GM19395 (cell line): ENCODE measurements at regions not wholly inside any gene's neighbourhood (a gene's known extent, or its start where the extent isn't known, plus 50 kb on each side); places are given as distances from the start of the nearest gene placed in this dataset.
"Not testable (repeated sequence)": the region's sequence is repeated elsewhere in the genome, so short reads cannot be mapped to it uniquely, and the experiment has no call there.

Experiments used
- ATAC-seq: cut with Tn5 transposase; IDR thresholded peaks from one replicate; pipeline ENCODE4 v1.9.1; 2021; ENCODE audit warnings: mild to moderate bottlenecking, moderate library complexity; ENCODE audit not compliant: unreplicated experiment

DNA sequence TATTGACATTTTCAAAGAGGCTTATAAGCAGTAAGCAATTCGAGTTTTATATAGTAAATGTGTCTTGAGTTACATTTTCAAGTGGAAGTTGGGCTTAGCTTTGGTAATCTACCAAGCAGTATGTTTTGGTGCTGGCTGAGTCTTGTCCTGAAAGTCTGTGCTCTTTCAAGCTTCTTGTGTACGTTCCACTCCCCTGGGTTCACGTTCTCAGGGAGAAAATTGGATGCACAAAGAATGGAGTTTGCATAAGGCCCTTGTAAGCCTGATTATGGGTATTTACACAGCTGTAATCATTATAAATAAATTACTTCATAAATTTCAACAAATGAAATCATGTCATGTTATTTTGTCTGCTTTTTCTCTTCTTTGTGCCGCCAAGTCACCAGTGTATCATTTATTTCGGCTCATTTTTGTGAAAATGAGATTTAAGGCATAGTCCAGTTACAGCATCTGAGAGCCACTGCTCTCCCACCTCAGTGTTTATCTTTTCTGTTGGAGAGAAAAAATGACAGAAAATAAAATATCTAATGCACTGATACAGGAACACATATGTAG is 262.5 kb downstream of the BTBD3 start:
- no peak for ATAC-seq

DNA sequence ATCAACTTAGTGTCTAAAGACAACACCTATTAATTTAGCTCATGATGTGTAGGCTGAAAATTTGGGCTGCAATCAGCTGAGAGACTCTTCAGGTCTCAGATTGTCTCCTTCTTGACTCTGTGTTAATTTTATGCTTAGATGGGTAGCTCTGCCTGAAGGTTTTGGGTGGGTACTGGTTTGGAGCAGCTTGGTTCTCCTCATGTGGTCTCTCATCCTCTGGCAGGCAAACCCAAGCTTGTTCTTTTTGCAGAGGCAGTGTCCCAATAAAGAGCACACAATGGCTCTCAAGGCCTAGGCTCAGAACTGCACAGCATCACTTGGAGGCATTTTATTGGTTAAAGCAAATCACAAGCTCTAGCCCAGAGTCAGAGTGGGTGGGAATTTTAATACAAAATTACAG is 280.6 kb downstream of the BTBD3 start:
- ATAC-seq, result no peak

DNA sequence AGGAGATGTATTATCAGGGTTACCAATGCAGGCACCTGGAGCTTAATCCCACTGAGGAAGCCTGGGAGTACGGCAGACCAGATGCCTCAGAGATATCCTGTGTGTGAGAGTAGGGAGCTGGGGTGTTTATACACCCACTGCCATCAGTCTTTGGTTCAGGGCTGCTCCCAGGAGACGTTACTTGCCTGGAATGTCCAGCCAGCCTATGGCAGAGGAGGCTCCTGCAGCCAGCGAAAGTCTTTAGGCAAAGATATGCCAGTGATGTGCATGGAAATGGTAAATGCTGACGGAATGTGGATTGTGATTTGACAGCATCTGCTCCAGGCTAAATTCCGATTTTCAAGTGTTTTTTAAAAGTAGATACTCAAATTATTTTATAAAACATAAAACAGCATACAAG is 282.0 kb downstream of the BTBD3 start:
- ATAC-seq, result no peak

DNA sequence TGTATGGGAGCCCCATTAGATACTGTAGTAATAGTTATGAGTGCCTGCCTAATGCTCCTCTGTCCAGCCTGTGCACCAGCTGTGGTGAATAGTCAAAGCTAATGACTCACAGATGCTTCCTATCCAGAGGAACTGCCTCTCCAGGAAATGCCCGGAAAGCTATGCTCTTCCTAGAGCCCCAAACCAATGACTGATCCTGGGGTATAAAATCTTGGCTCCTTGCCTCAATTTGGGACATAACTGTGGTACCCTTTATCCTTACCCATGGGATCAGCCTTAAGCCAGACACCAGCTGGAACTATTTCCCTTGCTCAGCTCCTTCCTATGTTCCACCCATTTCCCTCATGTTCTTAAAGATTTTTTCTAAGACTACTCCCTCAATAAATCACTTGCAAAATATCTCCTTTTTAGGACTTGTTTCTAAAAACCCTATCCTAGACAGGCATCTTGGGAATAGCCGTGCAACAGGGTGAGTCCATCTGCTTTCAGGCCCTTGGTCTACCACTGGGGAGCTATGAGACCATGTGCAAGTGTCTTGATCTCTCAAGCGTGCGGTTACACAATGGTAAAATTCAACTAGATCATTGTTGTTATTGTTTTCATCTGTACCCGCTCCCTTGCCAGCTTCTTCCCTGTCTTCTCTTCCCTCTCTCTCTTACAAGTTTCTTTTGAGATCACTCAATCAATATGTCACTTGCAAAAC is 283.7 kb downstream of the BTBD3 start:
- ATAC-seq, result no peak

DNA sequence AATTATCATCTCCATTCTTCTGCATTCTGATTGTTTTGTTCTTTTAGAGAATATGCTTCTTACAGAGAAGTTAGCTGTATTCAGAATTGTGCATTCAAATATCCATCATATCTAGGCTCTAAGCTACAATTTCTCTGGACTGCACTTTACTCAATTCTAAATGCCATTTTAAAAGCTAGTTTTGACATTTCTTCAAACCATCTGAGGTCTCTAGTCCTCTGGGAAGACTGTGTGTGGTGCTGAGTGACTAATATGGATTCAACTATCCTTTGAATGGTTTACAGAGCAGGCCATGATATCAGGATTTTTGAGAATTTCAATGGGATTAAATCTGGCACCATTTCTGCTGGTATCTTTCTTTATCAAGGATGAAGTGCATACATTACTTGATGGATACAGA is 285.7 kb downstream of the BTBD3 start:
- no peak for ATAC-seq

DNA sequence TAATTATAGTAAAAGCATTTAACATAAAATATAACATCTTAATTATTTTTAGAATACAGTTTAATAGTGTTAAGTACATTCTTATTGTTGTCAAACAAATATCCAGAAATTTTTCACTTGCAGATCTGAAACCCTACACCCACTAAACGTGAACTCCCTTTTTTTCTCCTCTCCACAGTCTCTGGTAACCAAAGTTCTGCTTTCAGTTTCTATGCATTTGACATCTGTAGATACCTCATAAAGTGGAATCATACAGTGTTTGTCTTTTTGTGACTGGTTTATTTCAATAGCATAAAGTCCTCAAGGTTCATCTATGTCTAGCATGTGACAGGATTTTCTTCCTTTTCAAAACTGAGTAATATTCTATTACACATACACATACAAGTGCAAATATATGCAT is 286.3 kb downstream of the BTBD3 start:
- ATAC-seq, result no peak

DNA sequence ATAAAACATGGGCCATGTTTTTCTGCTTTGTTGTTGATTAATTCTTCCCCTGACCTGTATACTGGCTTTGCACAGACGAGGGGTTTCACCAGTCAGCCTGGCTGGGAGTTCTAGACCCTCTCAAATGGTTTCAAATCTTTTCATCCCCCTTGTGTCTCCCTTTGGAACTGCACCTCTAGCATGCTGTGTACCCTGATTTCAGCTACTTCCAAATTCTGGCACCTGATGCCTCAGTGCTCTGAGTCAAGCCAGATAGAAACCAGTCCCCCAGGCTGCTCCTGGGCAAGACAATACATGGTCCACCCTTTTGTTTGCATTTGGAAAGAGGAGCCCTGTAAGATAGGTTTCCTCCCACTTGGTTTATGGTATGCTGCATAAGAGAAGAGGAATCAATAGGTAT is 290.2 kb downstream of the BTBD3 start:
- ATAC-seq, result peak; percentile 68

DNA sequence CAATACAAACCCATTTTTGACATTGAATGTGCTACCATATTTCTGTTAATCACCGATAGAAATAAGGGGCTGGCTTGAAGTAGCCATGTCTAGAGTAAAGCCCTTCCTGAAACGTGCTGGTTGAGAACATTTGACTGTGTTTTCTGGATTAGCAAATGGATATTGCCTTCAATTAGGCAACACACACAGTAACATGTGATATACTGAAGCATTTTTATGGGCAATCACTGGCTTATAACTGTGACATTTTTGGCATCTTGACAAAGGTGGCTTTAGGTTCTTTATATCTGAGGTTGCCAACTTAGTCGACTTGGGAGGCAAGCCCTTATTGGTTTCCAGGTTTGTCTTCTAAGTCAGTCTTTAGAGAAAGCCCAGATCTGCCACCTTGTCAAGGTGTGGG is 292.9 kb downstream of the BTBD3 start:
- ATAC-seq, result no peak

DNA sequence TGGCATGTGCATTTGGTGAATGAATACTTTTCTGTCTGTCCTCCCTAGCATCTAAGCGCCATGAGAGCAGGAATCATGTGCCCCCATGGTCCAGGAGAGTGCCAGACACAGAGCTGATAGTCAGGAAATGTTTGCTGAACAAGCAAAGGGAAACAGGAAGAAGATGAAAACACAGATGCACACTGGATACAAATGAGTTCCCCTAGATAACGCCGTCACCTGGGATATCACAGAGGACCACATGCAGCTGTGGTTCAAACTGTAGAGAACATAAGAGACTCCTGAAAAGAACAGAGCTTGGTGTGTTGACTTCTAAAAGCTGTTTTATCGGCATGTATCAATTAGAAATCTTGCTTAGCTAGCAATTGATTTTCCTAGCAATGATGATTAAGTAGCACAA is 293.7 kb downstream of the BTBD3 start:
- no peak for ATAC-seq

DNA sequence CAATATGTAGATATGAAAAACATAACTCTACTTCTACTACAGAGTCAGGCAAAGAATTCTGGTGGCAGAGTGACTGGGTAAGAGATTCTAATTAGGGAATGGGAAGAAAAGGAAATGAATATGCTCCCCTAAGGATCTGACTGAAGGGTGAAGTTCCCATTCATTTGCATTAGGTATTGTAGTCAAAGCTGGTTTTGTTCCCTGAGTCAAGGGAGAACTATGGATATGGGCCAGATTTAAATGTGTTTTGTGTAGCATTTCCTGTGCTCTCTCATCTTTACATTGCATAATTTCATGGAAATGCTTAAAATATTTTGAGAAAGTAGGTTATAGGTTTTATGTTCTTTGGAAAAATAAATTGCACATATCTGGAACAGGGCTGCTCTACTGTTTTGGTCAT is 299.7 kb downstream of the BTBD3 start:
- ATAC-seq, result no peak

DNA sequence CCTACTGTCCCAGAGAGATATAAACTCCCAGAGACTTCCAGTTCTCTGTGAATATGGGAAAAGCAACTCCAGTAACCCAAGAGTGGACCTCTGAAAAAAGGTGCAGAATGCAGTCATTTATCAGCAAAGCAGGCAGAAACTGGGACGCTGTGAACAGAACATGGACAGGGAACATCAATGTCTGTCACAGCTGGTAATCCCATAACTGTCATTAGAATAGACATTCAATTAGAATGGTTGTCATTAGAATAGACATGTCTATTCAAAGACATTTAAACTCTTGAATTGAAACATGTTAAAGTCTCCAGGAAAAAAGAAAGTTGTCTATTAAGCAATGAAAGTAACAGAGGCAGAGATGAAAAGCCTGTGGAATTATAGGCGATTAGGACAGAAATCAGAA is 302.1 kb downstream of the BTBD3 start:
- no peak for ATAC-seq

DNA sequence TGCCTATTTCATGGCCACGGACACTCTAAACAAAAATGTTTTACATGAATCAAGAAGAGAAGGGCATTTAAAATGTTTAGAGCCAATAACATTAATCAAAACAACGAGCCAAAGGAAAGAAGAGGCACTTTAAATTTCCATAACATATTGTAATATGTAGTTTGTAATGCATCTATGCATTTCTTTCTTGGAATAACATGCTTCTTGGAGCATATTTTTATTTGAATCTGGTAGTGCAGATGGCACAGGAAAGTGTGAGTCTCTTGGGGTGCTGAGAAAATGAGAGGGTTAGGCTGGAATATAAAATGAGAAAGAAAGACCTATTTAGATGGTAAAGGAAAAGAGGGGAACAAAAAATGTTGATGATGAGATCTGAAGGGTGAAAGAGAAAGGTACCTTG is 305.4 kb downstream of the BTBD3 start:
- no peak for ATAC-seq

DNA sequence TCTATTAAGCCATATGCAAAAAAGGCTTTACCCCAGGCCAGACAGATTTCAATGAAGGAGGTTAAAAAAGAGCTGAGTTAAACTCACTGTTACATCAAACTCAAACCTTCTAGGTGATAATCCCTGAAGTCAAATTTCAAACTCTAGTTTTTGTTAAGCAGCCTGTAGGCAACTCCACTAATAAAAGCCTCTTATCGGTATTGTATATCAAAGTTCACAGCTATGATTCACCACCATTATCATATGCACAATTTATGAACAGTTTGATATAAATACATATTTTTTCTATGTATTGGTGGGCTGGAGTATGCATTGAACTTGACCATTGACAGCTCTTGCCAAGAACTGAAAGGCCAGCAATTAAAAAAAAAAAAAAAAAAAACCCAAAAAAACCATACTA is 308.2 kb downstream of the BTBD3 start:
- no peak for ATAC-seq

DNA sequence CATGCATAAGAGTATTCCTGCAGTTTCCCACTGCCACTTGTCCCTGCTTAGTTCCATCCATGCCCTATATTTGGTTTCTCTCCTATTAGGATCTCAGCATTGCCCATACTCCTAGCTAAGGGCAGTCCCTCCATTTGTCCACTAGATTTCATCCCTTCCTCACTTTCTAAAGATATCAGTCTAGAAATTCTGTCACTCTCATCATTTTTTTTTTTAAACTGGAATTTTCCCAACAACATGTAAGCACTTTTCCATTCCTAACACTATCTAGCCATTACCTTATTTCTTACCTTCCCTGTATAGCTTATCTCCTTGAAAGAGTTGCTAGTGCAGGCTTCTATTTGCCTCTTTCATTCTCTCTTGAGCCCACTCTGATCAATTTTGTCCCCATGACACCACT is 312.2 kb downstream of the BTBD3 start:
- no peak for ATAC-seq

DNA sequence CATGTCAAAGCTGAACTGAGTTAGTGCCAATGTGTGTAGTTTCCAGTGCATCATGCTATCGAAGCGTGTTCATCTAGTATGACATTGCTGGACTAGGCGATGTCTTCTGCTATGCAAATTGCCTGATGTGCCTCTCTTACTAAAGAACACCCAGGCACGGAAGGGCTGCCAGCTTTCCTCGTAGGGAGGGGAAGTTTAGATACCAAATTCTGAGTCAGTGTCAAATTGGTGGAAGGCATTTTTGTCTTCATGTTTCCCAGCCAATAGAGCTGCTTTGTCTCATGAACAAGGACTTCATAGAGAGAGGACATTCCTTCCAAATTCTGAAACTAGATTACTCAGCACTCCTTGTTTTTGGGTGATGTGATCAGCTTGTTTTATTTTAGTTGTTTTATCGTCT is 320.1 kb downstream of the BTBD3 start:
- no peak for ATAC-seq

DNA sequence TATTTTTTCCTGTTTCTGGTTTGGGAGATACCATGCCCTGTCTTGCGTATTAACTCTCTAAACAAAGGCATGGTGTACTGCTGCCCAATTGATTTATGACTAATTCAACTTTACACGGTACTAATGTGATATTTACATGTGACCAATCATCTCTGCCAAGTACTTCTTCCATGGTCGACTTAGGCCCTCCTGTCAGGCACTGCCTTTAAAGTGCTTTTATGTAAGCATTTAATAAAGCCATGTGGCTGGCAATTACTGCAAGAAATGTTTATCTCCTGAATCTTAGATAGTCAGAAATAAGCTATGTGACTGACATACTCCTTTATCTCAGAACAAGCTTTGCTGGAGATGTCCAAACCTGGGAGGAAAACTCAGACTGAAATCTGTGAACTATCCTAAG is 323.4 kb downstream of the BTBD3 start:
- ATAC-seq, result no peak

DNA sequence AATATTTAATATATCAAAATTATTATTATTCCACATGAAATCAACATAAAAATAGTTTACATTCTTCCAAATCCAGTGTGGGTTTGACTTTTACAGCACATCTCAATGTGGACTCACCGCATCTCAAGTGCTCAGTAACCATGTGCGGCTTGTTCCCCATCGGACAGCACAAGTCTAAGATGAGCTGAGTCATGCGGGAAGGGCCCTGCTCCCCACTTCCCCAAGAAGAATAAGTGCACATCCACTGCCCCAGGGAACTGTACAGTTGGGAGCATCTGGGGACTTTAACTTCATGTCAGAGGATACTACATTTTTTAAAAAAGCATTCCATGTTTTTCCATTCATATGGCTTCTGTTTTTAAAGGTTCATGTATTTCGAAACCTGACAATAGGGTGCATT is 325.6 kb downstream of the BTBD3 start:
- no peak for ATAC-seq

DNA sequence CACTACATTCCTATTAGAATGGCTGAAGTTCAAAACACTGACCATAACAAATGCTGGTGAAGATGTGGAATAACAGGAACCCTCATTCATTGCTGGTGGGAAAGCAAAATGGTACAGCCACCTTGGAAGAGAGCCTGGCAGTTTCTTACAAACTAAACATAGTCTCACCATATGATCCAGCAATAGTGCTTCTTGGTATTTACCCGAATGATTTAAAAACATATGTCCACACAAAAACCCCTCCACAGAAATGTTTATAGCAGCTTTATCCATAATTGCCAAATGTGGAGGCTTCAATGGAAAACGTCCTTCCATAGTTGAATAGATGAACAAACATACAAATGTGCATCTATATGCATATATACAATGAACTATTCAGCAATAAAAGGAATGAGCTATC is 330.8 kb downstream of the BTBD3 start:
- no peak for ATAC-seq

DNA sequence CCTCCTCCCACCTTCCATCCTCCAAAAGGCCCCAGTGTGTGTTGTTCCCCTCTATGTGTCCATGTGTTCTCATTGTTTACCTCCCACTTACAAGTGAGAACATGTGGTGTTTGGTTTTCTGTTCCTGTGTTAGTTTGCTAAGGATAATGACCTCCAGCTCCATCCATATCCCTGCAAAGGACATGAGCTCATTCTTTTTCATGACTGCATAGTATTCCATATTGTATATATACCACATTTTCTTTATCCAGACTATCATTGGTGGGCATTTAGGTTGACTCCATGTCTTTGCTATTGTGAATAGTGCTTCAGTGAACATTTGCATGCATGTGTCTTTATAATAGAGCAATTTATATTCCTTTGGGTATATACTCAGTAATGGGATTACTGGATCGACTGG is 333.0 kb downstream of the BTBD3 start:
- not testable (repeated sequence) for ATAC-seq

DNA sequence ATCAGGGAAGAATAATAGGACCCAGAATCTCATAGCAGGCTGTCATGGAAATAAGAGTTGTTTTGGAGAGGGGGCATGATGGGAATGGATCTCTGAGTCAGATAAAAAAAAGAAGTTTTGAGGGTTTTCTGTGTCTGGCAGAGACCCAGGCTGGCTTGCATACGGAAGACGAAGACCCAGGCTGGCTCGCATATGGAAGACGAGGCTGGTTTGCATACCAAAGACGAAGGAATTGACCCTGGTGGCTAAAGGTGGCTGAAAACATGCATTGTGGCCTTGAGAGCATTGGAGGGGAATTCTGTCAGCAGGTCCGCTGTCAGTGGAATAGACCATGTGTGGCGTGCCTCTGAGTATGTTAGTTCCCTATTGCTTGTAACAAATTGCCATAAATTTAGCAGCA is 335.1 kb downstream of the BTBD3 start:
- ATAC-seq, result no peak

DNA sequence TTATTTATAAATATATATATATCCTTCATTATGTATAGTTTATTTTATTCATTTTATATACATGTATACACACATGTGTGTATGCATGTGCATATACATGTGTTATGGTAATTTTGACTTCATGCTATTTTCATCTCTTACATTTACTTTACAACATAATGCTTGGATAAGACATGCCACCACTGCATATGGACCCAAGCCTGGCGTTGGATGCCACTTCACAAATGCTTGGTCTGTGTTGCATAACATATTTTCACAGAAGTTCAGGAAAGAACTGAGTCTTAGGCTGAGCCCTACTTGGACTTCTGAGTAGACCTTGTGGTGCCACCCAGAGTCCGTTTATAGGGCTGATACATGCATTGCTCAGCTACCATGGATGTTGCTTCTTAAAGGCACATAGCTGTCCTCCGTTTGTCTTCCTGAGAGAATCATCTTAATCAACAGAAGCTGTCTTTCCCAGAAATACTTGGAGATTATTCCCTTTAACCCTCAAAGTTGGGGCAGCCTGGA is 337.8 kb downstream of the BTBD3 start:
- no peak for ATAC-seq

DNA sequence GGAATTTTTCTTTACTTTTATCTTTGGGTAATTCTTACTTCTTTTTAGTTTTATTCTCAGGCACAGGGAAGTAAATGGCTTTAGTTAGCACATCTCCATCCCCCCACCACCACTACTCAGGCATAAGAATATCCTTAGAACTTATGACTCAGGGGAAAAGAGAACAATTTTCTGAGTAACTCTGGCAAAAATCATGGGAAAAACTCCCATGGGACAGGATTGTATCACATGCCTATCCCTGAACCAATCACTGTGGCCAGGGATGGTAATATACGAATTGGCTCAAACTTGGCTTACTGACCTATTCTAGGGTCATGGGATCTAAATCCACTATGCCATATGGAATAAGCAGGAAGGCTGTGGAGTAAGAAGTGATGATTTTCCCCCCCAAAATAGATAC is 339.1 kb downstream of the BTBD3 start:
- no peak for ATAC-seq

DNA sequence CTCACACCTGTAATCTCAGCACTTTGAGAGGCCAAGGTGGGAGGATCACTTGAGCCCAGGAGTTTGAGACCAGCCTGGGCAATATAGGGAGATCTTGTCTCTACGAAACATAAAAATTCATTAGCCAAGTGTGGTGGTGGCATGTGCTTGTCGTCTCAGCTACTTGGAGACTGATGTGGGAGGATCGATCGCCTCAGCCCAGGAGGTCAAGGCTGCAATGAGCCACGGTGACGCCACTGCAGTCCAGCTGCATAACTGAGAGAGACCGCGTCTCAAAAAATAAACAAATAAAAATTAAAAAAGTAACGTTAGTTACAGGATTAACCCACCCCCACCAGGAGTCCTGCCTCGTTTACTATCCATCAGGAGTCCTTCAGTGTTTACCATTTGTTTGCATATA is 345.1 kb downstream of the BTBD3 start:
- no peak for ATAC-seq
